GM10248 (cell line): ENCODE measurements at regions not wholly inside any gene's neighbourhood (a gene's known extent, or its start where the extent isn't known, plus 50 kb on each side); places are given as distances from the start of the nearest gene placed in this dataset.

Experiments
- CTCF ChIA-PET: fragments of 300-600 bp; sonication (Branson Sonifier 250); formaldehyde crosslinking; extraction: SDS; loops from one replicate; lab custom pipeline; 2021; ENCODE audit warnings: antibody characterized with exemption; lab: Yijun Ruan, JAX
- POLR2A ChIA-PET: fragments of 350-650 bp; sonication (Branson Sonifier 250); formaldehyde crosslinking; extraction: SDS; loops from one replicate; lab custom pipeline; 2020; ENCODE audit warnings: antibody characterized with exemption; lab: Yijun Ruan, JAX
- DNase-seq: peaks from one replicate; pipeline ENCODE4 v3.0.0; 2012; ENCODE audit errors: extremely low spot score
- TF ChIP-seq, protein P1 (sequence below): IDR thresholded peaks from 2 replicates; pipeline ENCODE4 v1.5.1; 2012; ENCODE audit warnings: mild to moderate bottlenecking, low read depth; ENCODE audit errors: extremely low read depth, missing control alignments, control extremely low read depth

GRCh38 chr2:106275971-106276370 is 81.9 kb upstream of the UXS1 start:
- DNase-seq: no peak
- TF ChIP-seq, protein P1, sequence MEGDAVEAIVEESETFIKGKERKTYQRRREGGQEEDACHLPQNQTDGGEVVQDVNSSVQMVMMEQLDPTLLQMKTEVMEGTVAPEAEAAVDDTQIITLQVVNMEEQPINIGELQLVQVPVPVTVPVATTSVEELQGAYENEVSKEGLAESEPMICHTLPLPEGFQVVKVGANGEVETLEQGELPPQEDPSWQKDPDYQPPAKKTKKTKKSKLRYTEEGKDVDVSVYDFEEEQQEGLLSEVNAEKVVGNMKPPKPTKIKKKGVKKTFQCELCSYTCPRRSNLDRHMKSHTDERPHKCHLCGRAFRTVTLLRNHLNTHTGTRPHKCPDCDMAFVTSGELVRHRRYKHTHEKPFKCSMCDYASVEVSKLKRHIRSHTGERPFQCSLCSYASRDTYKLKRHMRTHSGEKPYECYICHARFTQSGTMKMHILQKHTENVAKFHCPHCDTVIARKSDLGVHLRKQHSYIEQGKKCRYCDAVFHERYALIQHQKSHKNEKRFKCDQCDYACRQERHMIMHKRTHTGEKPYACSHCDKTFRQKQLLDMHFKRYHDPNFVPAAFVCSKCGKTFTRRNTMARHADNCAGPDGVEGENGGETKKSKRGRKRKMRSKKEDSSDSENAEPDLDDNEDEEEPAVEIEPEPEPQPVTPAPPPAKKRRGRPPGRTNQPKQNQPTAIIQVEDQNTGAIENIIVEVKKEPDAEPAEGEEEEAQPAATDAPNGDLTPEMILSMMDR: no peak
- POLR2A ChIA-PET: no interaction called here
- CTCF ChIA-PET: no interaction called here

GRCh38 chr2:106274668-106275067 is 80.6 kb upstream of the UXS1 start:
- ChIA-PET POLR2A (no interaction called here), CTCF (no interaction called here)

GRCh38 chr2:106272216-106272807 is 78.2 kb upstream of the UXS1 start:
- TF ChIP-seq, protein P1: no peak
- CTCF ChIA-PET: interaction anchor here (1.0 to 1.6 kb wide), 3 partner anchors 10 to 167 kb away, joined by 3 to 5 read pairs (median 4); no protein-coding TSS in a partner anchor
- no peak for DNase-seq
- POLR2A ChIA-PET: no interaction called here

More at GRCh38 chr2:106274668-106275067, 80.6 kb upstream of the UXS1 start:
- DNase-seq: no peak
- TF ChIP-seq, protein P1: no peak

DNA sequence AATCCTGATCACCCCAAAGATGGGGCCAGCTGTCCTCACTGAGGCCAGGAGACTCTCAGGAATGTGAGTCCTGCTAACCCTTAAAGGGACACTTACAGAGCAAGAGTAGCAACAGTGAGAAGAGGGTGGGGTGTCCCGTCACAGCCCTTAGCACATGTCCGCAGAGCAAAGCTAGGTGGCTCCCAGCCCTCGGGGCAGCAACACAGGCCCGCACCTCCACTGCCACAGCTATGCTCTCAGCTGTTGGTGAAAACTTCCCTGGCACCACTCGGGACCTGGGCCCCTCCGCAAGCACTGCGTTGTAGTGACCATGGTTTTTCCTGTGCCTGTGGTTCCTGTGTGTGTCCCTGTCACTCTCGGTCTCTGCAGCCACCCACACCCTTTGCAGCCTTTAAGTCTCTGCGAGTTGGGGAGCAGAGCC is 76.4 kb upstream of the UXS1 start:
- ChIA-PET CTCF (interaction anchor here (1.6 kb wide), 1 partner anchor 9 kb away, joined by 4 read pairs; no protein-coding TSS in a partner anchor), POLR2A (no interaction called here)
- TF ChIP-seq, protein P1: no peak
- DNase-seq: no peak

DNA sequence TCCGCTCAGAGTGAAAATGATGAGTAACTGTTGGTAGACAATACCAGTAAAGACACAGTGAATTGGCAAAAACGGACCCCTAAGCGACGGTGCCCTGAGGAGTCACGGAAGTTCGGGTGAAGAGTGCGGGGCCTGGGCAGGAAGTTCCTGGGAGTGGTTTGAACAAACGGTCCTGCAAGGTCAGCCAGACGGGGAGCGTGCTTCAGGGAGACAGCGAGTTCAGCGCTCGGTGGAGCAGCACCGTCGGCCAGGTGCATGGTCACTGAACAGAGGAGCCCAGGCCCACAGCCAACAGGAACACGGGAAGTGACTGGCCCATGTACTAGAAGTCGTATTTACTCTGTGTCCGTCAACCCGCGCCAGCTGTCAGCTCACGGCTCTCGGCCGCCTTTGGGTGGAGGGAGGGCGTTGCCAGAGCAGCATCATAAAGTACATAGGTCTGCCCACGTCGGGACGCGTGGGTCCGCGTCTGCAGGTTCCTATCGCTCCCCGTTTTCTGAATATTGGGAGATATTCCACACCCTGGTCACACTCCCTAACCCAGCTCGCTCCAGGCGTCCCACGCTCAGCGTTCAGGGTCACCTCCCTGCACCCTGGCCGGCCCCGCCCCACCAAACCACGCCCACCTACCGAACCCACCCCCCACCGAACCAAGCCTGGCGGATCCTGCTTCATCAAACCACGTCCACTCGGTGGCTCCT is 75.6 kb upstream of the UXS1 start:
- ChIA-PET POLR2A (no interaction called here), CTCF (interaction anchor here (1.6 kb wide), 1 partner anchor 8 kb away, joined by 4 read pairs; no protein-coding TSS in a partner anchor)
- TF ChIP-seq, protein P1: no peak
- DNase-seq: peak; percentile 41

GRCh38 chr2:106267997-106268396 is 73.9 kb upstream of the UXS1 start:
- DNase-seq: no peak
- CTCF ChIA-PET: no interaction called here
- TF ChIP-seq, protein P1: no peak
- POLR2A ChIA-PET: no interaction called here
